ENCODE measurements at regions not wholly inside any gene's neighbourhood (a gene's known extent, or its start where the extent isn't known, plus 50 kb on each side); places are given as distances from the start of the nearest gene placed in this dataset.
"Not testable (repeated sequence)": the region's sequence is repeated elsewhere in the genome, so short reads cannot be mapped to it uniquely, and the experiment has no call there.

GRCh38 chr2:228425411-228426060, 244.0 kb upstream of the SPHKAP start:
- TF ChIP-seq, protein P1, sequence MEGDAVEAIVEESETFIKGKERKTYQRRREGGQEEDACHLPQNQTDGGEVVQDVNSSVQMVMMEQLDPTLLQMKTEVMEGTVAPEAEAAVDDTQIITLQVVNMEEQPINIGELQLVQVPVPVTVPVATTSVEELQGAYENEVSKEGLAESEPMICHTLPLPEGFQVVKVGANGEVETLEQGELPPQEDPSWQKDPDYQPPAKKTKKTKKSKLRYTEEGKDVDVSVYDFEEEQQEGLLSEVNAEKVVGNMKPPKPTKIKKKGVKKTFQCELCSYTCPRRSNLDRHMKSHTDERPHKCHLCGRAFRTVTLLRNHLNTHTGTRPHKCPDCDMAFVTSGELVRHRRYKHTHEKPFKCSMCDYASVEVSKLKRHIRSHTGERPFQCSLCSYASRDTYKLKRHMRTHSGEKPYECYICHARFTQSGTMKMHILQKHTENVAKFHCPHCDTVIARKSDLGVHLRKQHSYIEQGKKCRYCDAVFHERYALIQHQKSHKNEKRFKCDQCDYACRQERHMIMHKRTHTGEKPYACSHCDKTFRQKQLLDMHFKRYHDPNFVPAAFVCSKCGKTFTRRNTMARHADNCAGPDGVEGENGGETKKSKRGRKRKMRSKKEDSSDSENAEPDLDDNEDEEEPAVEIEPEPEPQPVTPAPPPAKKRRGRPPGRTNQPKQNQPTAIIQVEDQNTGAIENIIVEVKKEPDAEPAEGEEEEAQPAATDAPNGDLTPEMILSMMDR (conservative IDR thresholded peaks at IDR 0.05; ENCODE audit: low read length), result not testable (repeated sequence)
- TF ChIP-seq EZH2phosphoT487 (IDR thresholded peaks at IDR 0.05; ENCODE audit: borderline replicate concordance), result not testable (repeated sequence)

Measured in Loucy (cell line).